ENCODE measurements at regions not wholly inside any gene's neighbourhood (a gene's known extent, or its start where the extent isn't known, plus 50 kb on each side); places are given as distances from the start of the nearest gene placed in this dataset.

DNA sequence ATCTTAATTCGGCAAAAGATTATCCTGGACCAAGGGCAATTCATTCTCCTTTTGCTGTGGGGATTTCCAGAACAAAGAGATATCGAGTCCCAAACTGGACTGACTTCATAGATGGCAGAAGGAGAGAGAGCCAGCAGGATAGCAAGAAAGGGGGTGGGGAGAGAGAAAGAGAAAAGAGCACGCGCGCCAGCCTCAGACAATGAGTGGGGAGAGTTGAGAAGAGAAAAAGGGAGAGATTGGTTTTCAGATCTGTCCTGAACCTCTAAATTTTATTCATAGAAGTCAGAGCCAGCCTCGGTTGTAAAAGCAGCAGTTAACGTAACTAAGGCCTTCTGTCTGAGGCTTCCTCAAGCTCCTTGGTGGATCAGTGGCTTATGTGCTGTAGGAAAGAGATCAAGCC is 55.3 kb upstream of the ALDH1B1 start:
- no peak overlapping the region for H3K4me2 ChIP-seq

More for the DNA sequence above, 55.3 kb upstream of the ALDH1B1 start:
- no peak overlapping the region for H3K4me3 ChIP-seq
- H3K27me3 Mint-ChIP-seq (ENCODE audit: insufficient read depth, low read depth, poor library complexity) = peaks cover 5% of the 10 kb centered on the region
- TF ChIP-seq ZNF114 (CRISPR knock-in tag; IDR thresholded peaks at IDR 0.05) = no peak
- TF ChIP-seq, protein P1, sequence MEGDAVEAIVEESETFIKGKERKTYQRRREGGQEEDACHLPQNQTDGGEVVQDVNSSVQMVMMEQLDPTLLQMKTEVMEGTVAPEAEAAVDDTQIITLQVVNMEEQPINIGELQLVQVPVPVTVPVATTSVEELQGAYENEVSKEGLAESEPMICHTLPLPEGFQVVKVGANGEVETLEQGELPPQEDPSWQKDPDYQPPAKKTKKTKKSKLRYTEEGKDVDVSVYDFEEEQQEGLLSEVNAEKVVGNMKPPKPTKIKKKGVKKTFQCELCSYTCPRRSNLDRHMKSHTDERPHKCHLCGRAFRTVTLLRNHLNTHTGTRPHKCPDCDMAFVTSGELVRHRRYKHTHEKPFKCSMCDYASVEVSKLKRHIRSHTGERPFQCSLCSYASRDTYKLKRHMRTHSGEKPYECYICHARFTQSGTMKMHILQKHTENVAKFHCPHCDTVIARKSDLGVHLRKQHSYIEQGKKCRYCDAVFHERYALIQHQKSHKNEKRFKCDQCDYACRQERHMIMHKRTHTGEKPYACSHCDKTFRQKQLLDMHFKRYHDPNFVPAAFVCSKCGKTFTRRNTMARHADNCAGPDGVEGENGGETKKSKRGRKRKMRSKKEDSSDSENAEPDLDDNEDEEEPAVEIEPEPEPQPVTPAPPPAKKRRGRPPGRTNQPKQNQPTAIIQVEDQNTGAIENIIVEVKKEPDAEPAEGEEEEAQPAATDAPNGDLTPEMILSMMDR (conservative IDR thresholded peaks at IDR 0.05; ENCODE audit: low read depth in 2 of 2) = no peak
- TF ChIP-seq EZH2phosphoT487 (IDR thresholded peaks at IDR 0.05; ENCODE audit: unreplicated experiment) = no peak
- TF ChIP-seq EZH2 (IDR thresholded peaks at IDR 0.05; ENCODE audit: low read depth, unreplicated experiment) = no peak
- TF ChIP-seq STAT1 (IDR thresholded peaks at IDR 0.05; ENCODE audit: unreplicated experiment) = no peak
- TF ChIP-seq, protein P2, sequence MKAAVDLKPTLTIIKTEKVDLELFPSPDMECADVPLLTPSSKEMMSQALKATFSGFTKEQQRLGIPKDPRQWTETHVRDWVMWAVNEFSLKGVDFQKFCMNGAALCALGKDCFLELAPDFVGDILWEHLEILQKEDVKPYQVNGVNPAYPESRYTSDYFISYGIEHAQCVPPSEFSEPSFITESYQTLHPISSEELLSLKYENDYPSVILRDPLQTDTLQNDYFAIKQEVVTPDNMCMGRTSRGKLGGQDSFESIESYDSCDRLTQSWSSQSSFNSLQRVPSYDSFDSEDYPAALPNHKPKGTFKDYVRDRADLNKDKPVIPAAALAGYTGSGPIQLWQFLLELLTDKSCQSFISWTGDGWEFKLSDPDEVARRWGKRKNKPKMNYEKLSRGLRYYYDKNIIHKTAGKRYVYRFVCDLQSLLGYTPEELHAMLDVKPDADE (IDR thresholded peaks at IDR 0.05) = no peak
- no peak for TF ChIP-seq NANOG (IDR thresholded peaks at IDR 0.05; ENCODE audit: borderline replicate concordance)
- TF ChIP-seq POLR2AphosphoS5 (IDR thresholded peaks at IDR 0.05; ENCODE audit: low read depth) = no peak
- no peak for TF ChIP-seq CREB1 (CRISPR knock-in tag; IDR thresholded peaks at IDR 0.05; ENCODE audit: low read depth)
- TF ChIP-seq JUNB (IDR thresholded peaks at IDR 0.05; ENCODE audit: unreplicated experiment) = no peak
- TF ChIP-seq, protein P3, sequence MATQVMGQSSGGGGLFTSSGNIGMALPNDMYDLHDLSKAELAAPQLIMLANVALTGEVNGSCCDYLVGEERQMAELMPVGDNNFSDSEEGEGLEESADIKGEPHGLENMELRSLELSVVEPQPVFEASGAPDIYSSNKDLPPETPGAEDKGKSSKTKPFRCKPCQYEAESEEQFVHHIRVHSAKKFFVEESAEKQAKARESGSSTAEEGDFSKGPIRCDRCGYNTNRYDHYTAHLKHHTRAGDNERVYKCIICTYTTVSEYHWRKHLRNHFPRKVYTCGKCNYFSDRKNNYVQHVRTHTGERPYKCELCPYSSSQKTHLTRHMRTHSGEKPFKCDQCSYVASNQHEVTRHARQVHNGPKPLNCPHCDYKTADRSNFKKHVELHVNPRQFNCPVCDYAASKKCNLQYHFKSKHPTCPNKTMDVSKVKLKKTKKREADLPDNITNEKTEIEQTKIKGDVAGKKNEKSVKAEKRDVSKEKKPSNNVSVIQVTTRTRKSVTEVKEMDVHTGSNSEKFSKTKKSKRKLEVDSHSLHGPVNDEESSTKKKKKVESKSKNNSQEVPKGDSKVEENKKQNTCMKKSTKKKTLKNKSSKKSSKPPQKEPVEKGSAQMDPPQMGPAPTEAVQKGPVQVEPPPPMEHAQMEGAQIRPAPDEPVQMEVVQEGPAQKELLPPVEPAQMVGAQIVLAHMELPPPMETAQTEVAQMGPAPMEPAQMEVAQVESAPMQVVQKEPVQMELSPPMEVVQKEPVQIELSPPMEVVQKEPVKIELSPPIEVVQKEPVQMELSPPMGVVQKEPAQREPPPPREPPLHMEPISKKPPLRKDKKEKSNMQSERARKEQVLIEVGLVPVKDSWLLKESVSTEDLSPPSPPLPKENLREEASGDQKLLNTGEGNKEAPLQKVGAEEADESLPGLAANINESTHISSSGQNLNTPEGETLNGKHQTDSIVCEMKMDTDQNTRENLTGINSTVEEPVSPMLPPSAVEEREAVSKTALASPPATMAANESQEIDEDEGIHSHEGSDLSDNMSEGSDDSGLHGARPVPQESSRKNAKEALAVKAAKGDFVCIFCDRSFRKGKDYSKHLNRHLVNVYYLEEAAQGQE (IDR thresholded peaks at IDR 0.05; ENCODE audit: unreplicated experiment) = no peak
- TF ChIP-seq, protein P4, sequence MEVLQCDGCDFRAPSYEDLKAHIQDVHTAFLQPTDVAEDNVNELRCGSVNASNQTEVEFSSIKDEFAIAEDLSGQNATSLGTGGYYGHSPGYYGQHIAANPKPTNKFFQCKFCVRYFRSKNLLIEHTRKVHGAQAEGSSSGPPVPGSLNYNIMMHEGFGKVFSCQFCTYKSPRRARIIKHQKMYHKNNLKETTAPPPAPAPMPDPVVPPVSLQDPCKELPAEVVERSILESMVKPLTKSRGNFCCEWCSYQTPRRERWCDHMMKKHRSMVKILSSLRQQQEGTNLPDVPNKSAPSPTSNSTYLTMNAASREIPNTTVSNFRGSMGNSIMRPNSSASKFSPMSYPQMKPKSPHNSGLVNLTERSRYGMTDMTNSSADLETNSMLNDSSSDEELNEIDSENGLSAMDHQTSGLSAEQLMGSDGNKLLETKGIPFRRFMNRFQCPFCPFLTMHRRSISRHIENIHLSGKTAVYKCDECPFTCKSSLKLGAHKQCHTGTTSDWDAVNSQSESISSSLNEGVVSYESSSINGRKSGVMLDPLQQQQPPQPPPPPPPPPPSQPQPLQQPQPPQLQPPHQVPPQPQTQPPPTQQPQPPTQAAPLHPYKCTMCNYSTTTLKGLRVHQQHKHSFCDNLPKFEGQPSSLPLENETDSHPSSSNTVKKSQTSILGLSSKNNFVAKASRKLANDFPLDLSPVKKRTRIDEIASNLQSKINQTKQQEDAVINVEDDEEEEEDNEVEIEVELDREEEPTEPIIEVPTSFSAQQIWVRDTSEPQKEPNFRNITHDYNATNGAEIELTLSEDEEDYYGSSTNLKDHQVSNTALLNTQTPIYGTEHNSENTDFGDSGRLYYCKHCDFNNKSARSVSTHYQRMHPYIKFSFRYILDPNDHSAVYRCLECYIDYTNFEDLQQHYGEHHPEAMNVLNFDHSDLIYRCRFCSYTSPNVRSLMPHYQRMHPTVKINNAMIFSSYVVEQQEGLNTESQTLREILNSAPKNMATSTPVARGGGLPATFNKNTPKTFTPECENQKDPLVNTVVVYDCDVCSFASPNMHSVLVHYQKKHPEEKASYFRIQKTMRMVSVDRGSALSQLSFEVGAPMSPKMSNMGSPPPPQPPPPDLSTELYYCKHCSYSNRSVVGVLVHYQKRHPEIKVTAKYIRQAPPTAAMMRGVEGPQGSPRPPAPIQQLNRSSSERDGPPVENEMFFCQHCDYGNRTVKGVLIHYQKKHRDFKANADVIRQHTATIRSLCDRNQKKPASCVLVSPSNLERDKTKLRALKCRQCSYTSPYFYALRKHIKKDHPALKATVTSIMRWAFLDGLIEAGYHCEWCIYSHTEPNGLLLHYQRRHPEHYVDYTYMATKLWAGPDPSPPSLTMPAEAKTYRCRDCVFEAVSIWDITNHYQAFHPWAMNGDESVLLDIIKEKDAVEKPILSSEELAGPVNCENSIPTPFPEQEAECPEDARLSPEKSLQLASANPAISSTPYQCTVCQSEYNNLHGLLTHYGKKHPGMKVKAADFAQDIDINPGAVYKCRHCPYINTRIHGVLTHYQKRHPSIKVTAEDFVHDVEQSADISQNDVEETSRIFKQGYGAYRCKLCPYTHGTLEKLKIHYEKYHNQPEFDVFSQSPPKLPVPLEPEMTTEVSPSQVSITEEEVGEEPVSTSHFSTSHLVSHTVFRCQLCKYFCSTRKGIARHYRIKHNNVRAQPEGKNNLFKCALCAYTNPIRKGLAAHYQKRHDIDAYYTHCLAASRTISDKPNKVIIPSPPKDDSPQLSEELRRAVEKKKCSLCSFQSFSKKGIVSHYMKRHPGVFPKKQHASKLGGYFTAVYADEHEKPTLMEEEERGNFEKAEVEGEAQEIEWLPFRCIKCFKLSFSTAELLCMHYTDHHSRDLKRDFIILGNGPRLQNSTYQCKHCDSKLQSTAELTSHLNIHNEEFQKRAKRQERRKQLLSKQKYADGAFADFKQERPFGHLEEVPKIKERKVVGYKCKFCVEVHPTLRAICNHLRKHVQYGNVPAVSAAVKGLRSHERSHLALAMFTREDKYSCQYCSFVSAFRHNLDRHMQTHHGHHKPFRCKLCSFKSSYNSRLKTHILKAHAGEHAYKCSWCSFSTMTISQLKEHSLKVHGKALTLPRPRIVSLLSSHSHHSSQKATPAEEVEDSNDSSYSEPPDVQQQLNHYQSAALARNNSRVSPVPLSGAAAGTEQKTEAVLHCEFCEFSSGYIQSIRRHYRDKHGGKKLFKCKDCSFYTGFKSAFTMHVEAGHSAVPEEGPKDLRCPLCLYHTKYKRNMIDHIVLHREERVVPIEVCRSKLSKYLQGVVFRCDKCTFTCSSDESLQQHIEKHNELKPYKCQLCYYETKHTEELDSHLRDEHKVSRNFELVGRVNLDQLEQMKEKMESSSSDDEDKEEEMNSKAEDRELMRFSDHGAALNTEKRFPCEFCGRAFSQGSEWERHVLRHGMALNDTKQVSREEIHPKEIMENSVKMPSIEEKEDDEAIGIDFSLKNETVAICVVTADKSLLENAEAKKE (CRISPR knock-in tag; IDR thresholded peaks at IDR 0.05) = no peak
- DNase-seq (ENCODE audit: low spot score) (no peak), ATAC-seq (no peak)
- no peak overlapping the region for H3K4me3 Mint-ChIP-seq
- no peaks in the 10 kb centered on the region; the same call in 1 of the 2 replicates for H3K9me2 ChIP-seq (ENCODE audit: insufficient read depth)
- H3K27ac ChIP-seq (ENCODE audit: low read depth) = no peak overlapping the region
- no peaks in the 10 kb centered on the region for H3F3A ChIP-seq (replicated peaks; ENCODE audit: low read depth)
- no peaks in the 10 kb centered on the region; the same call in 1 of the 2 replicates for H3K4me1 ChIP-seq (ENCODE audit: insufficient read depth)
- peaks cover 28% of the 10 kb centered on the region for H3K4me1 Mint-ChIP-seq
- no peaks in the 10 kb centered on the region for H3K27me3 ChIP-seq (ENCODE audit: insufficient read depth)
- no peaks in the 10 kb centered on the region for H4K20me1 ChIP-seq (replicated peaks; ENCODE audit: insufficient read depth)
- no peak overlapping the region for H3K27ac Mint-ChIP-seq
- no peaks in the 10 kb centered on the region for H3K79me2 ChIP-seq (replicated peaks; ENCODE audit: insufficient read depth)
- H2AFZ ChIP-seq = peak overlapping the region; percentile 4; the same call in 1 of the 2 replicates
- no peaks in the 10 kb centered on the region for H3K9me3 Mint-ChIP-seq
- no peaks in the 10 kb centered on the region; the same call in 2 of the 3 replicates for H3K36me3 Mint-ChIP-seq (ENCODE audit: low read depth)
- no peaks in the 10 kb centered on the region for H3K36me3 ChIP-seq (ENCODE audit: insufficient read depth)

Data from GM23338 (cell line).